ENCODE measurements at regions not wholly inside any gene's neighbourhood (a gene's known extent, or its start where the extent isn't known, plus 50 kb on each side); places are given as distances from the start of the nearest gene placed in this dataset.

DNA sequence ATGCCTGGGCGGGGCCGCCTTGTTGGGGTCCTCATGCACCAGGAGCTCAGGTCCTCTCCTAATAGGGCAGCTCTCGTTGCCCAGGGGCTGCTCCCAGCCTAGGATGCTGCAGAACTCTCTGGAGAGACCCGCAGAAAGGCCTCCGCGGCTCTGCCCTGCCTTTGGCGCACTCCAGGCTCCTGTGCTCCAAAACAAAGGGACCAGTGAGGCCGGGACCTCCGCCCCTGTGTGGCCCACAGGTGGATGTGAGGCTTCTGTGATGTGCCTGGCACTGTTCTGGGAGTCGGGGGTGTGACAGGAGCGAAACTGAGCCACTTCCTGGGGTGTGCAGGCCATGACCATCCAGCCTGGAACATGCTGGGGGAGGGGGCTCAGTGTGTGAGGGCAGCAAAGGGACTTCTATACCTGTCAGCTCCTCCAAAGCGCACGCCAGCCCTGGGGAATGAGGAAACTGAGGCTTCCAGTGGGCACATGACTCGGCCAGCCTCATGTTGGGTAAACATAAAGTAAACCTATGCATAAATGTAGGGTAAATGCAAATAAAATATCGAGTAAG, 153.2 kb downstream of the IRF8 start:
- DNase-seq (ENCODE audit: low read depth in 2 of 3, low spot score in 2 of 3), result no peak

DNA sequence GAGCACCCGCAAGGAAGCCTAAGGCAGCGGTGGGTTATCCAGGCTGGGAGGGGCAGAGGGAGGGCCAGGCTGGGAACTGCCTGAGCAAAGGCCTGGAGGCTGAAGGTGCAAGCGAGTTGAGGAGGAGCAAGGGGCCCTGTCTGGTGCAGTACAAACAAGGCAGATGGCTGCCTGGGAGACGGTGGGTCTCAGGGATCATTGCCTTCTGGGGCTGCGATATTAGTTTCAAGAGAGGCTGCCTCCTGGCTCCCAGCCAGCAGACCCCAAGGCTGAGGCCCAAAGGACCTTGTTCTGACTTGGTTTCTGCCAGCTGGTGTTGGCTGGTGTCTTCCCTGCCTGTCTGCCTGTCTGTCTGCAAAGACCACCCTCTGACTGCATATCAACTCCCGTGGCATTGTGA, 154.0 kb downstream of the IRF8 start:
- no peak for DNase-seq (ENCODE audit: low read depth in 2 of 3, low spot score in 2 of 3)

DNA sequence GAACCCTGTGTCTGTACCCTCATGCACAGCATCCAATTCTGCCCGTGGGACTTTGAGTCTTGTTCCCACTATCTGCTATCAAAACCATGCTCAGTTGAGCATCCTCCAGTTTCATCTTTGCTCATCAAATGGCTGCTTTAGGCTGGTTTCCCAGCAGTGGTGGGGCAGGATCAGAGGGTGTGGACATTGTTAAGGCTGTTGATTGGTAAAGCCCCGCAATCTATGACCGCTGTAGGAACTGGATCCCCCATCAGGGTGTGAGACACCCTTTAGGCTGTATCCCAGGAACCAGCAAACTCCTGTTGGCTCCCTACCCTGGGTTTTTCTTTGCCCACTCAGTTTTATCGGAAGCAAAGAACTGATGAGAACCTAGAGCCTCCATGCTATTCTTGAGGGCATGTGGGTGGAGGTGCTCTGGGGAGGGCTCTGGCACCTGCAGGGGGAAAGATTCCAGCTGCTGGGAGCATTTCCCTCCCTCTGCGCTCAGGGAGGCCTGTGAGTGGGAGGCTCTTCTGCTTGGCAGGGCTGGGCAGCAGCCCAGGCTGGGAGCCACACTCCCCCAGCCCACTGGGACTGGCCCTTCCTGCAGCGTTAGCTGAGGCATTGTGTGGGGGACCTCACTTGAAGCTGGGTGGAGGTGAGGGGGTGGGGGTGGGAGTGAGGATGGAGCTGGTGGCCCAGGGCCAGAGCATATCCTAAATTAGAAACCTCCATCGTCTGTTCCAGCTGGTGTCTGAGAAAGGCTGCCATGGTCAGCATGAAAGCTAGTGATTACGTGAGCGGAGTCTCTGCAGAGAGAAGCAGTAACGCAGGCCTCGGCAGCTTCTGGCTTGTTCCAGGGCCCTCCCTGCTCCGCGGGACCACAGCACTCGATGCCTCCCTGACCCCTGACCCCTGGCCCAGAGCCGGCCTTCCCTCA, 160.6 kb downstream of the IRF8 start:
- no peak for DNase-seq (ENCODE audit: low read depth in 2 of 3, low spot score in 2 of 3)

GRCh38 chr16:86060381-86061317, 161.7 kb downstream of the IRF8 start:
- DNase-seq (ENCODE audit: low read depth in 2 of 3, low spot score in 2 of 3), result no peak

- DNase-seq (ENCODE audit: low read depth in 2 of 3, low spot score in 2 of 3), result no peak
These were observed 162.3 kb downstream of the IRF8 start for GRCh38 chr16:86061318-86061695.

DNA sequence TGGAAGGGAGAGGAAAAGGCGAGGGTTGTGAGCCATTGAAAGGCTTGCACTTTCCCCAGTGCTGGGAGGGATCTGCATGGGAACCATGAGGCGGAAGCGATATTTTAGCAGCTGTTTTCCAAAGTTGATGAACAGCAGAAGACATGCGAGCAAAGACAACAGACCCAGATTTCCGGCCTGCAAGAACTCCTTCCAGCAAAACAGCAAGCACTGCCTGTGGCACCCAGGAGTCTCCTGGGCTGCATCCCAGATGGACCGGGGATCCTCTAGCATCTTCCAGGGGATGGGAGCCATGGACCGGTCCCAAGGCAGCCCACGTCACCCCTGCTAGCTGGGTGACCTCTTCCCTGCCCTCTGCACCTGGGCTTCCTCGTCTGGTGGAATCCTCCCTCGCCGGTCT, 162.8 kb downstream of the IRF8 start:
- no peak for DNase-seq (ENCODE audit: low read depth in 2 of 3, low spot score in 2 of 3)

DNA sequence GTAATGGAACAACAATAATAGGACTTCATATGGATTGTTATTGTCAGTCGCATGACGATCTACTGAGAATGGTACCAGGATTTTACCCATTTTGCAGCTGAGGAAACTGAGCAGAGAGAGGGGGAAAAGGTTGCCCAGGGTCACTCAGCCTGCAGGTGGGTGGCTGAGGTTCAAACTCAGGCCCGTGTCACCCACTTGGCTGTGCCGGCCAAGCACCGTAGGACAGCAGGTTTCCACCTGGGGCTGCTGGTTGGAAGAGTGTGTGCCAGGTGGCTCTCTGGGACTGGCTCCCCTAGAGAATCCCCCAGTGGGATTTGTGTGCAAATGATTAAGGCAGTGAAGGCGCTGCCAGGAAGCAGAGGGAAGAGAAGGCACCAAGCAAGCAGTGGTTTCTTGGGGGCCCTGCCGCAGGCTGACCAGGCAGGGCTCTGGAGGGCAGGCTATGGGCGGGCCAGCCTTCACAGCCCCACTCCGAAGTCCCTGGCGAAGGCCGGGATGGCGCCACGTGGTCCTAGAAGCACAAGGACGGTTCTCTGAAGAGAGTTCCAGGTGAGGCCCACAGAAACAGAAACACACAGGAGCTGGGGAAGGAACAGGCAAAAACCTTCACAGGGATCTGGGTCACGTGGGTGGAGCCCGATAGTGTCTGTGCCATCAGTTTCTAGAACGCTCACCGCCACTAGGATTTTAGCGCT, 163.5 kb downstream of the IRF8 start:
- no peak for DNase-seq (ENCODE audit: low read depth in 2 of 3, low spot score in 2 of 3)

DNA sequence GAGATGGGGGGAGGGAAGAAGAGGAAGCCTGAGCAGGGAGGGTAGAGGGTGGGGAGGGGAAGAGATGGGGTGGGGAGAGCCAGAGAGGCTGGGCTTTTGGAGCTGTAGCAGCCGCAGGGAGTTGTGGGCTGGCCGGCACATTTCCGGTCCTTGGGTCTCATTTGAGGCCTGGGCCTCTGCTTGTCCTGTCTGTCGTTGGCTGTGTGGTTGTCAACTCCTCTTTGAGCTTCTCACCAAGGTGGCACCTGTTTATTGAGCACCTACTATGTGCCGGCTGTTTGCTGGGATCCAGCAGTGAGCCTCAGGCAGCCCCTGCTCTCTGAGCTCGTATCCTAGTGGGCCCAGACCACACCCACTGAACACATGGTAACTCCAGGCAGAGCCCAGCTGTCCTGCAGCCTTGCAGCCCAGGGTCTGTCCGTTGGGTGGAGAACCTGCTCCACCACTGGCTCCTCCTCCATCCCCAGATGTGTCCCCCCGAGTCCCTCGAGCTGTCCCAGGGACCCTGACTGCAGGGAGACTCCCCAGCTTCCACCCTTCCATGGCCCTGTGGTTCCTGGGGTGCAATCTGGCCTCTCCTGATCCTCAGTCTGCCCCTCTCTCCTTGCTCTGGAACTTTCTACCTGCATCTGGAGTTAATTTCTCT, 164.9 kb downstream of the IRF8 start:
- DNase-seq (ENCODE audit: low read depth in 2 of 3, low spot score in 2 of 3), result peak in 1 of 3 donors; percentile 30

GRCh38 chr16:86064431-86065250, 165.7 kb downstream of the IRF8 start:
- DNase-seq (ENCODE audit: low read depth in 2 of 3, low spot score in 2 of 3), result no peak

- no peak for DNase-seq (ENCODE audit: low read depth in 2 of 3, low spot score in 2 of 3)
These were observed 166.7 kb downstream of the IRF8 start for GRCh38 chr16:86065711-86066110.

DNA sequence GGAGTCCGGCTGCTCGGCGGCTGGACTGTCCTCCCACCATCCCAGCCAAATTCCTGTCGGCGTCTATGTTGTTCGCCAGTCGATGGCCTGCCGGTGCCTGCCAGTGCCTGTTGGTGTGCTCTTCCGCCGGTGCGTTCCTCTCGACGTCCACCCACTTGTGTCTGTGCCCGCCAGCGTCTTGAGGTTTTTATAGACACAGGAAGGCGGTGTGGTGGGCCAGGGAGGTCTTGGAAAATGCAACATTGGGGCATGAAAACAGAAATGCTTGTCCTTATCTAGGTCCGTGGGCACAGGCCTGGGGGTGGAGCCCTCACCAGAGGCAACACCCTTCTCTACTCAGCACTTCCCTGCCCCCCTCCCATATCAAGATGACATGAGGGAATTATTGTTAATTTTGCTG, 167.8 kb downstream of the IRF8 start:
- no peak for DNase-seq (ENCODE audit: low read depth in 2 of 3, low spot score in 2 of 3)

DNA sequence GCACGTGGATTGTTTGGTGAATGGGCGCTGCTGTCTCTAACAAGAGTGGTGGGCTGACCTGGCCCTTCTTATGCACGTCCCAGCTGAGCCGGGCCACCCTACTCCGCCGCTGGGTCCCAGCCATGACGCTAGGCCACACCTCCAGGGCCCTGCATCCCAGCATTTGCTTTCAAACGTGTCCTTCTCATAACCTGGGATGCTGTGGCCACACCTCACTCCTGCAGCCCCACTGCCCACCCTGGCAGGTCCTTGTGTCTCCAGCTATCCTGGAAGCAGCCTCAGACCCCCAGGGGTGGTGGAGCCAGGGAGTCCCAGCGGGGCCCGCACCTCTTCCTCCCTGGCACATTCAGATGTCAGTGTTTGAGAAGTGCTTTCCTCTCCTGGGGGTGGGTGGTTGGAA, 168.6 kb downstream of the IRF8 start:
- DNase-seq (ENCODE audit: low read depth in 2 of 3, low spot score in 2 of 3), result no peak

- no peak for DNase-seq (ENCODE audit: low read depth in 2 of 3, low spot score in 2 of 3)
These were observed 169.0 kb downstream of the IRF8 start for GRCh38 chr16:86067936-86068335.

GRCh38 chr16:86068722-86069121, 169.8 kb downstream of the IRF8 start:
- DNase-seq (ENCODE audit: low read depth in 2 of 3, low spot score in 2 of 3), result no peak

DNA sequence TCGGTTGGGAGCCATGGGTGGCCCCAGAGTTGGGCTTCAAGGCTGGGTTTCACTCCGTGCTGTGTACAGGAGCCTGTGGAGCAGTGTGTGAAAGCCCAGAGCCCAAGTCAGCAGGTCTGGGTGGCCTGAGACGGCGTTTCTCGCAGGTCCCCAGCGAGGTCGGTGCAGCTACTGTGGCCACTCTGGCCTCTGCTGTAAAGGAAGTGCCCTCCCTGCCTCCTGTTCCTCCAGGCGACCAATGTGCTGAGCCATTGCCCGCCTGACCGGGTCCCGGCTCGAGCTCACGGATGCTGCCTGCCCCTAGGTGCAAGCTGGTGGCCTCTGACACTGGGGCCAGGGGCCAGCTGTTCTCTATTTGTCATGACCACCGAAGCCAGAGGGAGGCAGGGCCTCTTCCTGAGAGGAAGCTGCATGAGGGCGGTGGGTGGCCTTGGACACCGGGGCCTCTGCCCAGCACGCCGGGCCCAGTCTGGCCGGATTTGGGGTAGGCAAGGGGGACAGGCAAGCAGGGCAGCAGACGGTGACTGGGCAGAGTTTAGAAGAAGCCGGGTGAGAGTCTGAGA, 170.9 kb downstream of the IRF8 start:
- DNase-seq (ENCODE audit: low read depth in 2 of 3, low spot score in 2 of 3), result no peak

GRCh38 chr16:86070484-86070883, 171.5 kb downstream of the IRF8 start:
- DNase-seq (ENCODE audit: low read depth in 2 of 3, low spot score in 2 of 3), result no peak

- no peak for DNase-seq (ENCODE audit: low read depth in 2 of 3, low spot score in 2 of 3)
These were observed 172.0 kb downstream of the IRF8 start for GRCh38 chr16:86070971-86071370.

- DNase-seq (ENCODE audit: low read depth in 2 of 3, low spot score in 2 of 3), result no peak
These were observed 172.8 kb downstream of the IRF8 start for GRCh38 chr16:86071611-86072240.

Measured in hematopoietic multipotent progenitor cell (in vitro differentiated cells).